ENCODE measurements at regions not wholly inside any gene's neighbourhood (a gene's known extent, or its start where the extent isn't known, plus 50 kb on each side); places are given as distances from the start of the nearest gene placed in this dataset.

DNA sequence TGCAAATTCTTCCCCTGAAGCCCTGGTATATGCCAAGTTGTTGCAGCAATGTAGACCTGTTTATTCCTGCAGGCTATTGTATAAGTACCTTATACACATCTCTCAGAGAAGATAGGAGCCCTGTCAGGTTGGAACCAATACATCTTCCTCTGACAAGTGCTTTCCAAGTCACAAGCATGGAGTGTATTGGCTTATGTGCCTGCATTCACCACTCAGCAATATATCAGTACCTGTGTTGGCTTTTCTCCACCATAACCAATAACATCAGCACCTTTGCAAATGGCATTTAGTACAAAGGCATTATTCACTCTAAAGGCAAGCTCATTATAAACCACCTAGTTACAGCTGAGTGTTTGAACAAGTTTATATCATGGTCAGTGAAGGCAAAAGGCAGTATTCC is 611.7 kb upstream of the CNTN5 start:
- Histone ChIP-seq H4K91ac (ENCODE audit: insufficient read length, low read depth, low read length) (no peak overlapping the region), H3K79me1 (ENCODE audit: insufficient read depth, low read depth, low read length, poor library complexity, severe bottlenecking) (no peaks in the 10 kb centered on the region), H4K8ac (replicated peaks; ENCODE audit: insufficient read length, low read depth, low read length) (no peak overlapping the region), H3T11ph (ENCODE audit: low read length) (no peak overlapping the region), H3K14ac (ENCODE audit: insufficient read depth, low read length) (no peak overlapping the region), H3K4ac (ENCODE audit: low read depth, low read length) (no peak overlapping the region), H2BK20ac (ENCODE audit: low read depth, low read length, poor library complexity, severe bottlenecking) (no peak overlapping the region), H3K18ac (ENCODE audit: insufficient read length, low read depth, low read length) (no peak overlapping the region), H3K9ac (ENCODE audit: extremely low read depth, insufficient read length, low read length) (no peak overlapping the region), H3K4me1 (ENCODE audit: insufficient read depth, low read length) (no peaks in the 10 kb centered on the region), H3K9me3 (ENCODE audit: control insufficient read depth, low read depth, low read length) (no peaks in the 10 kb centered on the region), H2BK120ac (ENCODE audit: low read depth, low read length, poor library complexity, severe bottlenecking) (no peak overlapping the region), H3K56ac (ENCODE audit: insufficient read length, low read depth, low read length) (no peak overlapping the region), H3K4me2 (ENCODE audit: insufficient read depth, insufficient read length, low read length) (no peak overlapping the region), H3K23me2 (ENCODE audit: insufficient read length, low read depth, low read length, poor library complexity, severe bottlenecking) (no peaks in the 10 kb centered on the region), H2AK5ac (ENCODE audit: insufficient read length, low read length) (no peak overlapping the region), H4K20me1 (ENCODE audit: control insufficient read depth, insufficient read depth, insufficient read length) (no peaks in the 10 kb centered on the region), H3K27me3 (ENCODE audit: insufficient read depth, low read length) (no peaks in the 10 kb centered on the region), H2BK12ac (ENCODE audit: insufficient read length, low read depth, low read length) (no peak overlapping the region), H3K23ac (ENCODE audit: insufficient read length, low read depth, low read length) (no peak overlapping the region), H2BK5ac (ENCODE audit: insufficient read length, low read length) (no peak overlapping the region), H2AFZ (ENCODE audit: low read length) (no peak overlapping the region), H3K27ac (ENCODE audit: insufficient read length, low read depth, low read length) (no peak overlapping the region), H3K79me2 (ENCODE audit: insufficient read depth, low read length) (no peaks in the 10 kb centered on the region), H4K5ac (ENCODE audit: insufficient read length, low read depth, low read length) (no peak overlapping the region), H2BK15ac (ENCODE audit: low read depth, low read length) (no peak overlapping the region)
- DNase-seq: no peak
- TF ChIP-seq, protein P1, sequence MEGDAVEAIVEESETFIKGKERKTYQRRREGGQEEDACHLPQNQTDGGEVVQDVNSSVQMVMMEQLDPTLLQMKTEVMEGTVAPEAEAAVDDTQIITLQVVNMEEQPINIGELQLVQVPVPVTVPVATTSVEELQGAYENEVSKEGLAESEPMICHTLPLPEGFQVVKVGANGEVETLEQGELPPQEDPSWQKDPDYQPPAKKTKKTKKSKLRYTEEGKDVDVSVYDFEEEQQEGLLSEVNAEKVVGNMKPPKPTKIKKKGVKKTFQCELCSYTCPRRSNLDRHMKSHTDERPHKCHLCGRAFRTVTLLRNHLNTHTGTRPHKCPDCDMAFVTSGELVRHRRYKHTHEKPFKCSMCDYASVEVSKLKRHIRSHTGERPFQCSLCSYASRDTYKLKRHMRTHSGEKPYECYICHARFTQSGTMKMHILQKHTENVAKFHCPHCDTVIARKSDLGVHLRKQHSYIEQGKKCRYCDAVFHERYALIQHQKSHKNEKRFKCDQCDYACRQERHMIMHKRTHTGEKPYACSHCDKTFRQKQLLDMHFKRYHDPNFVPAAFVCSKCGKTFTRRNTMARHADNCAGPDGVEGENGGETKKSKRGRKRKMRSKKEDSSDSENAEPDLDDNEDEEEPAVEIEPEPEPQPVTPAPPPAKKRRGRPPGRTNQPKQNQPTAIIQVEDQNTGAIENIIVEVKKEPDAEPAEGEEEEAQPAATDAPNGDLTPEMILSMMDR (conservative IDR thresholded peaks at IDR 0.05): no peak
- Mint-ChIP-seq H3K27me3 (ENCODE audit: low read depth) (no peaks in the 10 kb centered on the region), H3K36me3 (ENCODE audit: insufficient read depth in 1 of 3, low read depth in 3 of 3) (no peaks in the 10 kb centered on the region), H3K27ac (no peak overlapping the region), H3K4me3 (no peak overlapping the region), H3K4me1 (peaks cover 11 to 13% of the 10 kb centered on the region in 2 experiments), H3K9me3 (no peaks in the 10 kb centered on the region)
